GM18508 (cell line): ENCODE measurements at regions not wholly inside any gene's neighbourhood (a gene's known extent, or its start where the extent isn't known, plus 50 kb on each side); places are given as distances from the start of the nearest gene placed in this dataset.
"Not testable (repeated sequence)": the region's sequence is repeated elsewhere in the genome, so short reads cannot be mapped to it uniquely, and the experiment has no call there.

Source experiments
- ATAC-seq: cut with Tn5 transposase; IDR thresholded peaks from one replicate; pipeline ENCODE4 v1.9.1; 2021; ENCODE audit warnings: moderate number of reproducible peaks; ENCODE audit not compliant: insufficient read depth, unreplicated experiment

DNA sequence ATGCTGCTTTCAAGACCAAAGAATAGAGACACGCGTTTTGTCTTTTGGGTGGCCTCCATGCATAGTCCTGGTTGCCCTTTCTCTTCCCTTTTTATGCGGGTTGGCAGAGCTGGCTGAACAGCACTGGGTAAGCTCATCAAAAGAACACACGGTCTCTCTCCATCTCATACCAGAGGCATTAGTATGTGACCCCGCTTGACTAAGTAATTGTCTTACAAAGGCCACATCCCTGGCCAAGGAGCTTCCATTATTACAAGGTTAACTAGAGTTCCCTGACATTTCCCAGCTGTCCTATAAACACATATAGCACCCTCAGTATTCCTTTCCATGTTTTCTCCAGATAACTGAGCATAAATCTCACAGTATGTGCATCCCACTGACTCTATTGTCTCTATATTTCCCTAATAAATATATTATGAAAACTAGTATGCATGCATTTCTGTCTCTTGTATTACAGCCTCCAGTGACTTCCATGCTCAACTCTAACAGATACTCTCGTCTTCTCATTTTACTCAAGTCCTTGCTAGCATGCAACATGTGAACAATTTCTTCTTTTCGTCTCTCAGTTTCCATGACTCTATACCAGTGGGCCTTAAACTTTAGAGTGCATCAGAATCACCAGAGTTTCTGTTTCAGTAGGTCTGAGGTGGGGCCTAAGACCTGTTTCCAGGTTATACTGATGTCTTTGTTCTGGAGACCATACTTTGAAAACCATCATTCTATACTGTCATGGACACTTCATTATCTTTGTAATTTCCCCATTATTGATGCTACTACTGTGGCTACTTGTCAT is 247.7 kb upstream of the ARSJ start:
- ATAC-seq: peak; percentile 97

GRCh38 chr4:114229706-114230105 is 250.3 kb upstream of the ARSJ start:
- no peak for ATAC-seq

GRCh38 chr4:114236171-114236769 is 256.8 kb upstream of the ARSJ start:
- no peak for ATAC-seq

DNA sequence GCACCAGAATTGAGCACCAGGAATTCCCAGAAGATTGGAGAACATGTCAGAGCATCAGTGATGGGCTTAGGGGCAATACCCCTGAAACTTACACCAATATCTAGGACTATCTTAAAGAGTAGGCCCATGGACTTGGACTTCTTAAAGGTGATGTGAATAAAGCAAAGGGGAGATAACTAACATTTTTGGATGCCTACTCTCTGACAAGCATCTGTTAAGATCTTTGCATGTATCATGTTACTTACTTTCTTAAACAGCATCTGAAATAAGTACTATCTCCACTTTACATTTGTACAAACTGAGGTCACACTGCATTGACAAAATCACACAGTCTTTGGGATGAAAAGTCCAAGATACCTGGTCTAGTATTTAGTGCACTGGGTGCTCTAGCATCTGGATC is 258.6 kb upstream of the ARSJ start:
- ATAC-seq: no peak

DNA sequence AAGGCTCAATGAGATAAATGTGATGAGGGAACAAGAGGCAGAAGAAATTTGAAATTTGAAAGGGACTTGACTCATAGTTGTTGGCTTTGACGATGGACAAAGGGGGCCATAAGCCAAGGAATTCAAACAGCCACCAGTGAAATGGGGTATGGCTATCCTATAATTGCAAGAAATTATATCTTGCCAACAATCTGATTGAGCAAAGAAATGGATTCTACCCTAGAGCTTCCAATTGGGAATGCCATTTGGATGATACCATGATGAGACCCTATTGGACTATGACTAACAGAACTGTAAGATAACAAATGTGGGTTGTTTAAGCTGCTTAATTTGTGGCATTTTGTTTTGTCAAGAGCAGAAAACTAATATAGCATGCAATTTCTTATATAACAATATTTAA is 270.1 kb upstream of the ARSJ start:
- no peak for ATAC-seq

- ATAC-seq: no peak
Measured at GRCh38 chr4:114249976-114250375, 270.5 kb upstream of the ARSJ start.

DNA sequence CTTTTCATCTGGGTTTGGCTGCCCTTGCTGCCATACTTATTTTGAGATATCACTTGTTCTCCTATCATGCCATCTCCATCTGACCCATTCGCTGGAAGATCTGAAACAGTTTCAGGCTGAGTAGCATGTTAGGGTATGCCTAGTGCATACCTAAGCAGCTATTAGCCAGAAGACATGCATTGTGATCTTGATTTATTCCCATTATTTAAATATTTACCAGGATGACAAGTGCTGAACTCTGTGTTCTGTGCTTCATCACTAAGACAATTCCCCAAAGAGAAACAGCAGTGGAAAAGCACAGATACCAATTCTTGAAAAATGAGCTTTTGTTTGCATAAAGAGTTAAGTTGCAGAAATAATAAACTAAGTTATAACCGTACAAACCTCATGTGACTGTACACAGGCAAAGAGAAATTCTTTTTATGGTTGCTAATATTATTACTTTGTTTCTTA is 271.0 kb upstream of the ARSJ start:
- no peak for ATAC-seq

DNA sequence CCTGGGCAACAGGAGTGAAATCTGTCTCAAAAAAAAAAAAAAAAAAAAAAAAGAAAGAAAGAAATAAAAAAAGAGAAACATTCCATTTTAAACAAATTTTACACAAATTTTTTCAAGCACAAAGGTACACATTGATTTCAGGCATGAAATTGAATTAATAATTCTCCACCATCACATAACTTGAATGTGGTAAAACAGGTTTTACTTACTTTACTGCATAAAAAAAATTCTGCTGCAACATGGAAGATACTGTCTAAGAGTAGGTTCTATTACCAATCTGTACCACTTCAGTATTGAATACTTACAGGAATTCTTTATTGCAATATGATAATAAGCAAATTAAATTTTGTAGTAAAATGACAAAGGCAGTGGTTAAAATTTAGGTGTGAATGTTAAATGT is 271.6 kb upstream of the ARSJ start:
- ATAC-seq: no peak

GRCh38 chr4:114252499-114252898 is 273.1 kb upstream of the ARSJ start:
- ATAC-seq: no peak

GRCh38 chr4:114257501-114257900 is 278.1 kb upstream of the ARSJ start:
- ATAC-seq: no peak

- not testable (repeated sequence) for ATAC-seq
Measured at GRCh38 chr4:114262421-114262820, 283.0 kb upstream of the ARSJ start.

DNA sequence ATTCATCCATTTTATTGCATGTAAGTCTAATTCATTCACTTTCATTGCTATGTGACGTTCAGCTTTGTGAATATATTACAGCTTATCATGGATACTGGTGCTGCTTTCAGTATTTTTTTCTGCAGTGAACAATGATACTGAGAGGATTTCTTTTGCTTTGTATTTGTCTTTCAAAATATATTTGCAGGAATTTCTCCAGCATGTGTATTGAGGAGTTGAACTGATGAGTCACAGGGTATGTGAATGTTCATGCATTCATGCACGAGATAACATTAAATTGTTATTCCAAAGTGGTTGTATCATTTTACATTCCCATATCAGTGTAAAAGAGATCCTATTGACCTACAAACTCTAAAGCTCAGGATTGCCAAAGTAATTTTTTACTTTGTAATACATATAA is 283.8 kb upstream of the ARSJ start:
- ATAC-seq: no peak

- no peak for ATAC-seq
Measured at GRCh38 chr4:114264452-114264851, 285.0 kb upstream of the ARSJ start.

- no peak for ATAC-seq
Measured at GRCh38 chr4:114264877-114265291, 285.4 kb upstream of the ARSJ start.

GRCh38 chr4:114265342-114265741 is 285.9 kb upstream of the ARSJ start:
- ATAC-seq: no peak

- ATAC-seq: no peak
Measured at GRCh38 chr4:114267976-114268375, 288.5 kb upstream of the ARSJ start.

DNA sequence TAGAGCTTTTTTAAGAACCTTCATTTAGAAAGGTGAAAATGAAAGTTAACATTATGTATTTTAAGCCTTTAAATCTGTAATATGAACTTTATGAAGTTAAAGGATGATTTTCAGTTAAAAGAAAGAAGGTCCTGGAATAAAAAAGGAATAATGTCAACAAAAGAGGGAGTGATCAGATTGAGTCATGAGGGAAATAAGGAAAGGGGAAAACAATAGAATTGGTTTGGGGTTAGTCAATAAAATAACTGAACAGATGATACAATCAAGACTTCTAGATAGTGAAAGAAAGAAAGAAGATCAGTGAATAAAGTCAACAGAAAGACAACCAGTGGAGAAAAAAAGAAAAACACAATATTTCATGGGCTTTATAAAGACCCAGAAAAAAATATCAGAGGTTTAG is 291.6 kb upstream of the ARSJ start:
- no peak for ATAC-seq

DNA sequence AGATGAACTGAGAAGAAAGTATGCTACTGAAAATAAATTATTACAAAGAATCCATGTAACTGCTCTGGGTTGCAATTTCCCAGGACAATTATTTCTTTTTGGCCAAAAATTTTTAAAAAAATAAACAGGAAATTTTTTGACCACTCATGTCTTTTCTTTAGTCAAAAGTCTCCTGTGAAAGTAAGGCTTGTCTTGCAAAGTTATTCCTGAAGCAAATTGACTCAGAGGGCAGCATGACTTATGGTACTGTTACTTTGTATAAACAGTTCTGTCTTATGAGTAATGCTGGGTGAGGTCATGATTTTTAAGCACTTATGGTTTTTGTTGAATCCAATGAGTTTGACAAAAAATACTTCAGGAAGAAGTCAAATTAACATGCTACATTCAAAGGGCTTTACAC is 292.8 kb upstream of the ARSJ start:
- no peak for ATAC-seq

GRCh38 chr4:114273238-114273637 is 293.8 kb upstream of the ARSJ start:
- ATAC-seq: no peak

- no peak for ATAC-seq
Measured at GRCh38 chr4:114277690-114278089, 298.2 kb upstream of the ARSJ start.

GRCh38 chr4:114279066-114279465 is 299.6 kb upstream of the ARSJ start:
- ATAC-seq: no peak

- ATAC-seq: no peak
Measured at GRCh38 chr4:114279711-114280110, 300.3 kb upstream of the ARSJ start.
